ENCODE measurements at regions not wholly inside any gene's neighbourhood (a gene's known extent, or its start where the extent isn't known, plus 50 kb on each side); places are given as distances from the start of the nearest gene placed in this dataset.
"Not testable (repeated sequence)": the region's sequence is repeated elsewhere in the genome, so short reads cannot be mapped to it uniquely, and the experiment has no call there.

DNA sequence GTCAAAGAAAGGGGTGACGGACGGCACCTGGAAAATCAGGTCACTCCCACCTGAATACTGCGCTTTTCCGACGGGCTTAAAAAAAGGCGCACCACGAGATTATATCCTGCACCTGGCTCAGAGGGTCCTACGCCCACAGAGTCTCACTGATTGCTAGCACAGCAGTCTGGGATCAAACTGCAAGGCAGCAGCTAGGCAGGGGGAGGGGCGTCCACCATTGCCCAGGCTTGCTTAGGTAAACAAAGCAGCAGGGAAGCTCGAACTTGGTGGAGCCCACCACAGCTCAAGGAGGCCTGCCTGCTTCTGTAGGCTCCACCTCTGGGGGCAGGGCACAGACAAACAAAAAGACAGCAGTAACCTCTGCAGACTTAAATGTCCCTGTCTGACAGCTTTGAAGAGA lies 277.3 kb upstream of the ST8SIA4 start:
- not testable (repeated sequence) for TF ChIP-seq TARDBP (IDR thresholded peaks at IDR 0.05); ARNT (IDR thresholded peaks at IDR 0.05); BHLHE40 (IDR thresholded peaks at IDR 0.05; ENCODE audit: borderline replicate concordance); NFRKB (IDR thresholded peaks at IDR 0.05)

All from HEK293T (cell line).